ENCODE measurements at regions not wholly inside any gene's neighbourhood (a gene's known extent, or its start where the extent isn't known, plus 50 kb on each side); places are given as distances from the start of the nearest gene placed in this dataset.

DNA sequence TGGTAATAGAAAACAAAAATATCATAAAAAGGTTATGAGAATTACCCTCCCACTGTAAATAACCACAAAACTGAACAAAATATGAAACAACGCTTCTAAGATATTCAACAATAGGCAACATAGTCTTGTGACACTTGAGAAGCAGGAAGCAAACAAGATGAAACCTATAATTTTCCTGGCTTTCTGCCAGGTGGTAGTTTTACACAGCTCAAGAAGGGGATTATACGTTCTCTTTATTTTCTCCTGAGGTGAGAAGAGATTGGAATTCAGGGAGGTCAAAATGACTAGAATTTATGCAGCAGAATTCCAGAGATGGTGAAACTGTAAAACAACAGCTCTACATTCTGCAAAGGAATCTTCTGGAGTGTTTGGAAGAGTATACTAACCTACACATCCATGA lies 186.0 kb downstream of the HHIP start:
- no peaks in the 10 kb centered on the region for H3K36me3 ChIP-seq (ENCODE audit: control insufficient read depth in 2 of 2, extremely low read depth in 1 of 2, insufficient read depth in 2 of 2, low read length in 2 of 2)
- H2AFZ ChIP-seq (ENCODE audit: control insufficient read depth, low read length): no peak overlapping the region
- DNase-seq (ENCODE audit: low read depth, low spot score) (no peak), FAIRE-seq (no peak)
- H3K9me1 ChIP-seq (ENCODE audit: control insufficient read depth, extremely low read depth, insufficient read depth, low read length): no peaks in the 10 kb centered on the region
- H3K9me3 ChIP-seq (ENCODE audit: control insufficient read depth, low read depth, low read length): no peaks in the 10 kb centered on the region
- no peak overlapping the region for H3K4me3 ChIP-seq (ENCODE audit: control insufficient read depth in 2 of 3, extremely low read depth in 1 of 3, insufficient read depth in 2 of 3, low read depth in 1 of 3, low read length in 3 of 3)
- no peaks in the 10 kb centered on the region for H3K27me3 ChIP-seq (ENCODE audit: control insufficient read depth, extremely low read depth, insufficient read depth, low read length)
- dilution Hi-C loops (cut with MboI; ENCODE audit: extremely low pct_ligation_motif_present, low sequenced_read_pairs): no loop called here
- H3K4me2 ChIP-seq (ENCODE audit: control insufficient read depth, extremely low read depth, insufficient read depth, low read depth, low read length): no peak overlapping the region
- H3K79me2 ChIP-seq (ENCODE audit: control insufficient read depth, insufficient read depth, low read length): no peaks in the 10 kb centered on the region
- H3K27ac ChIP-seq (ENCODE audit: control insufficient read depth, insufficient read depth, low read length): no peak overlapping the region
- H3K4me1 ChIP-seq (ENCODE audit: control insufficient read depth, extremely low read depth, insufficient read depth, low read length): no peaks in the 10 kb centered on the region
- H4K20me1 ChIP-seq (ENCODE audit: control insufficient read depth, extremely low read depth, insufficient read depth, low read length): no peaks in the 10 kb centered on the region
- no peak for TF ChIP-seq EZH2 (IDR thresholded peaks at IDR 0.05; ENCODE audit: low read length)
- TF ChIP-seq, protein P1, sequence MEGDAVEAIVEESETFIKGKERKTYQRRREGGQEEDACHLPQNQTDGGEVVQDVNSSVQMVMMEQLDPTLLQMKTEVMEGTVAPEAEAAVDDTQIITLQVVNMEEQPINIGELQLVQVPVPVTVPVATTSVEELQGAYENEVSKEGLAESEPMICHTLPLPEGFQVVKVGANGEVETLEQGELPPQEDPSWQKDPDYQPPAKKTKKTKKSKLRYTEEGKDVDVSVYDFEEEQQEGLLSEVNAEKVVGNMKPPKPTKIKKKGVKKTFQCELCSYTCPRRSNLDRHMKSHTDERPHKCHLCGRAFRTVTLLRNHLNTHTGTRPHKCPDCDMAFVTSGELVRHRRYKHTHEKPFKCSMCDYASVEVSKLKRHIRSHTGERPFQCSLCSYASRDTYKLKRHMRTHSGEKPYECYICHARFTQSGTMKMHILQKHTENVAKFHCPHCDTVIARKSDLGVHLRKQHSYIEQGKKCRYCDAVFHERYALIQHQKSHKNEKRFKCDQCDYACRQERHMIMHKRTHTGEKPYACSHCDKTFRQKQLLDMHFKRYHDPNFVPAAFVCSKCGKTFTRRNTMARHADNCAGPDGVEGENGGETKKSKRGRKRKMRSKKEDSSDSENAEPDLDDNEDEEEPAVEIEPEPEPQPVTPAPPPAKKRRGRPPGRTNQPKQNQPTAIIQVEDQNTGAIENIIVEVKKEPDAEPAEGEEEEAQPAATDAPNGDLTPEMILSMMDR (optimal IDR thresholded peaks at IDR 0.05 in 1 of 3, IDR thresholded peaks at IDR 0.05 in 1 of 3, conservative IDR thresholded peaks at IDR 0.05 in 1 of 3; ENCODE audit: extremely low read depth in 1 of 3, insufficient read depth in 2 of 3, low read length in 3 of 3): no peak
- H3K9ac ChIP-seq (ENCODE audit: control insufficient read depth, extremely low read depth, insufficient read depth, low read length): no peak overlapping the region

DNA sequence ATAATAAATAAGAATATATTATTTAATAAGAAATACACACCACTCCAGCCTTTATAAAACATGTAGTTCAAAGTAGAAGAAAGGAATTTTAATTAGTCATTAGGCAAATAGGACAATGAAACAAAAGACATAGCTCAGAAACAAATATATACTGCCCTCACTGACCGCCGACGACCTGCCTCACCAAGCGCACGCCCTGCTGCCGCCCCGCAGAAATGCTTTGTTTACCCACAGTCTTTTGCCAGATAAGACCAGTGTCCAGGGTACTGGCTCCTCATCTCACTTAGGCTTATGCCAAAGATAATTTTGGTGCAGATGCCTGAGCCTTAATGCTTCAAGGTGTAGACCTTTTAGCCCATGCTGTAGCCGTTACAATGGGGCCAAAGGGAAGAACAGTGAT lies 199.5 kb downstream of the HHIP start:
- no peak for FAIRE-seq
- H3K27ac ChIP-seq (ENCODE audit: control insufficient read depth, insufficient read depth, low read length): no peak overlapping the region
- H3K4me2 ChIP-seq (ENCODE audit: control insufficient read depth, extremely low read depth, insufficient read depth, low read depth, low read length): no peak overlapping the region
- H3K27me3 ChIP-seq (ENCODE audit: control insufficient read depth, extremely low read depth, insufficient read depth, low read length): no peaks in the 10 kb centered on the region
- dilution Hi-C loops (cut with MboI; ENCODE audit: extremely low pct_ligation_motif_present, low sequenced_read_pairs): no loop called here
- no peak for DNase-seq (ENCODE audit: low read depth, low spot score)
- no peaks in the 10 kb centered on the region for H3K9me3 ChIP-seq (ENCODE audit: control insufficient read depth, low read depth, low read length)
- H3K4me3 ChIP-seq (ENCODE audit: control insufficient read depth in 2 of 3, extremely low read depth in 1 of 3, insufficient read depth in 2 of 3, low read depth in 1 of 3, low read length in 3 of 3): no peak overlapping the region
- no peak for TF ChIP-seq EZH2 (IDR thresholded peaks at IDR 0.05; ENCODE audit: low read length)
- TF ChIP-seq, protein P1 (optimal IDR thresholded peaks at IDR 0.05 in 1 of 3, IDR thresholded peaks at IDR 0.05 in 1 of 3, conservative IDR thresholded peaks at IDR 0.05 in 1 of 3; ENCODE audit: extremely low read depth in 1 of 3, insufficient read depth in 2 of 3, low read length in 3 of 3): no peak
- no peaks in the 10 kb centered on the region for H3K36me3 ChIP-seq (ENCODE audit: control insufficient read depth in 2 of 2, extremely low read depth in 1 of 2, insufficient read depth in 2 of 2, low read length in 2 of 2)
- no peaks in the 10 kb centered on the region for H3K79me2 ChIP-seq (ENCODE audit: control insufficient read depth, insufficient read depth, low read length)
- no peaks in the 10 kb centered on the region for H3K9me1 ChIP-seq (ENCODE audit: control insufficient read depth, extremely low read depth, insufficient read depth, low read length)
- no peak overlapping the region for H3K9ac ChIP-seq (ENCODE audit: control insufficient read depth, extremely low read depth, insufficient read depth, low read length)
- H3K4me1 ChIP-seq (ENCODE audit: control insufficient read depth, extremely low read depth, insufficient read depth, low read length): no peaks in the 10 kb centered on the region
- H2AFZ ChIP-seq (ENCODE audit: control insufficient read depth, low read length): no peak overlapping the region
- H4K20me1 ChIP-seq (ENCODE audit: control insufficient read depth, extremely low read depth, insufficient read depth, low read length): no peaks in the 10 kb centered on the region

Measured in keratinocyte (primary cell).